Mucosa of descending colon (tissue), 3 donors: ENCODE measurements at regions not wholly inside any gene's neighbourhood (a gene's known extent, or its start where the extent isn't known, plus 50 kb on each side); places are given as distances from the start of the nearest gene placed in this dataset.

Experiments used
- ATAC-seq: fragments of 200-7000 bp; cut with Tn5 transposase; one replicate; pipeline ENCODE4 v1.9.1; 2020; ENCODE audit warnings: mild to moderate bottlenecking, moderate library complexity
- DNase-seq, 3 donors: peaks; one replicate each; pipeline ENCODE4 v3.0.0-alpha.2; 2020
- H3K36me3 ChIP-seq: fragments of 200-600 bp; one replicate; pipeline ENCODE4 v1.8.0; 2021; ENCODE audit warnings: low read depth, mild to moderate bottlenecking
- H3K4me1 ChIP-seq: fragments of 200-600 bp; one replicate; pipeline ENCODE4 v1.8.0; 2021; ENCODE audit warnings: low read depth, mild to moderate bottlenecking
- H3K4me3 ChIP-seq: fragments of 200-600 bp; one replicate; pipeline ENCODE4 v1.8.0; 2021; ENCODE audit warnings: mild to moderate bottlenecking
- H3K9me3 ChIP-seq: fragments of 200-600 bp; one replicate; pipeline ENCODE4 v1.8.0; 2021; ENCODE audit warnings: mild to moderate bottlenecking
- CTCF ChIP-seq: fragments of 200-600 bp; IDR thresholded peaks from one replicate; pipeline ENCODE4 v1.8.0; 2022; ENCODE audit warnings: antibody characterized with exemption, mild to moderate bottlenecking
- intact Hi-C, 2 donors: fragments of 100-400 bp; cut with DNase I in 1 of 2; cut with micrococcal nuclease in 1 of 2; formaldehyde crosslinking; loops; one replicate each; pipeline versions ENCODE4 v1.11.0 to v1.11.1; 2022; cut with DNase I, micrococcal nuclease
- donor health status: DM: no; HTN: no; CAD: no; lungs with moderate emphysema.
- donor health status: DM: no; HTN: no; CAD: no.
- donor health status: DM: no; HTN: yes; CAD: no.

GRCh38 chr10:57026307-57026706 lies 665.2 kb upstream of the ZWINT start:
- intact Hi-C loops, result no loop called here

GRCh38 chr10:57023626-57024025 lies 662.6 kb upstream of the ZWINT start:
- TF ChIP-seq CTCF, result no peak
- Histone ChIP-seq H3K4me1 (no peaks in the 10 kb centered on the region), H3K36me3 (no peaks in the 10 kb centered on the region), H3K4me3 (no peak overlapping the region), H3K9me3 (no peaks in the 10 kb centered on the region)
- ATAC-seq (no peak), DNase-seq (no peak)
- intact Hi-C loops, result no loop called here

More at GRCh38 chr10:57026307-57026706, 665.2 kb upstream of the ZWINT start:
- no peak for DNase-seq
- no peak for ATAC-seq
- no peaks in the 10 kb centered on the region for H3K36me3 ChIP-seq
- H3K4me3 ChIP-seq, result no peak overlapping the region
- no peak for TF ChIP-seq CTCF
- no peaks in the 10 kb centered on the region for H3K4me1 ChIP-seq
- H3K9me3 ChIP-seq, result peaks cover 3% of the 10 kb centered on the region

GRCh38 chr10:57018452-57018851 lies 657.4 kb upstream of the ZWINT start:
- DNase-seq, result no peak
- Histone ChIP-seq H3K4me3 (no peak overlapping the region), H3K36me3 (no peaks in the 10 kb centered on the region), H3K4me1 (no peaks in the 10 kb centered on the region), H3K9me3 (no peaks in the 10 kb centered on the region)
- no peak for TF ChIP-seq CTCF
- intact Hi-C loops, result no loop called here
- ATAC-seq, result no peak

- ATAC-seq (no peak), DNase-seq (no peak)
- H3K4me1 ChIP-seq, result no peaks in the 10 kb centered on the region
- H3K9me3 ChIP-seq, result no peaks in the 10 kb centered on the region
- no peak overlapping the region for H3K4me3 ChIP-seq
- H3K36me3 ChIP-seq, result no peaks in the 10 kb centered on the region
- TF ChIP-seq CTCF, result no peak
- intact Hi-C loops, result no loop called here
Measured at GRCh38 chr10:57017356-57018037, 656.4 kb upstream of the ZWINT start.

- ATAC-seq, result no peak
- TF ChIP-seq CTCF, result no peak
Measured at GRCh38 chr10:57015595-57016318, 654.7 kb upstream of the ZWINT start.

More at GRCh38 chr10:57015595-57016318, 654.7 kb upstream of the ZWINT start:
- Histone ChIP-seq H3K9me3 (no peaks in the 10 kb centered on the region), H3K4me1 (no peaks in the 10 kb centered on the region), H3K4me3 (no peak overlapping the region), H3K36me3 (no peaks in the 10 kb centered on the region)
- intact Hi-C loops, result no loop called here
- no peak for DNase-seq
